HepG2 (cell line): ENCODE measurements at regions not wholly inside any gene's neighbourhood (a gene's known extent, or its start where the extent isn't known, plus 50 kb on each side); places are given as distances from the start of the nearest gene placed in this dataset.

Source experiments
- HNF4G ChIP-seq, 2 experiments: sonication (generic) in 1 of 2; formaldehyde crosslinking in 1 of 2; IDR thresholded peaks; 2 replicates each; pipeline versions ENCODE4 v1.4.0 to v1.6.1; 2011 to 2020; ENCODE audit warnings: borderline replicate concordance in 2 of 2, low read depth in 2 of 2, mild to moderate bottlenecking in 2 of 2, low read length in 1 of 2, missing genetic modification reagents in 1 of 2, moderate library complexity in 1 of 2
- KDM1A ChIP-seq: IDR thresholded peaks from 2 replicates; pipeline ENCODE4 v1.6.1; 2016; ENCODE audit warnings: missing compliant biosample characterization
- KLF9 ChIP-seq: IDR thresholded peaks from 2 replicates; pipeline ENCODE4 v1.6.1; 2016; ENCODE audit warnings: low read depth
- MNT ChIP-seq: fragments of 450-650 bp; IDR thresholded peaks from 2 replicates; pipeline ENCODE4 v1.6.1; 2016
- NFE2 ChIP-seq: sonication (generic); formaldehyde crosslinking; IDR thresholded peaks from 2 replicates; pipeline ENCODE4 v1.4.0; 2020; ENCODE audit warnings: missing genetic modification reagents
- TAF15 ChIP-seq: fragments of 200-400 bp; formaldehyde crosslinking; IDR thresholded peaks from one replicate; pipeline ENCODE4 v1.6.1; 2018; ENCODE audit warnings: mild to moderate bottlenecking, low read depth, low read length; ENCODE audit not compliant: poor library complexity, severe bottlenecking
- TCF7L2 ChIP-seq: IDR thresholded peaks from 2 replicates; pipeline ENCODE4 v1.6.1; 2011; ENCODE audit warnings: mild to moderate bottlenecking, low read depth, low read length, moderate library complexity
- ZNF768 ChIP-seq: sonication (generic); formaldehyde crosslinking; IDR thresholded peaks from 2 replicates; pipeline ENCODE4 v1.4.0; 2020; ENCODE audit warnings: missing genetic modification reagents

- TF ChIP-seq HNF4G (IDR thresholded peaks at IDR 0.05; ENCODE audit: borderline replicate concordance, low read depth, low read length) = no peak
- no peak for TF ChIP-seq HNF4G (CRISPR knock-in tag; IDR thresholded peaks at IDR 0.05; ENCODE audit: borderline replicate concordance, low read depth)
- no peak for TF ChIP-seq NFE2 (CRISPR knock-in tag)
- TF ChIP-seq ZNF768 (CRISPR knock-in tag) = no peak
- TF ChIP-seq MNT = no peak
- no peak for TF ChIP-seq KDM1A
- no peak for TF ChIP-seq TAF15
- TF ChIP-seq KLF9 = no peak
- TF ChIP-seq TCF7L2 = no peak
Observed at GRCh38 chr13:107099661-107100060, 531.7 kb upstream of the ARGLU1 start.
